A673 (cell line): ENCODE measurements at regions not wholly inside any gene's neighbourhood (a gene's known extent, or its start where the extent isn't known, plus 50 kb on each side); places are given as distances from the start of the nearest gene placed in this dataset.

Experiments used
- CTCF ChIP-seq: fragments of 300-800, 200-600 bp; sonication (generic); conservative IDR thresholded peaks from 2 replicates; pipeline ENCODE4 v1.5.1; 2017; ENCODE audit warnings: low read depth, mild to moderate bottlenecking, antibody characterized with exemption, low read length, moderate library complexity, mixed read lengths
- EZH2 ChIP-seq: fragments of 200-600 bp; sonication (generic); IDR thresholded peaks from 2 replicates; pipeline ENCODE4 v1.6.1; 2017; ENCODE audit warnings: borderline replicate concordance, low read depth, mild to moderate bottlenecking, mixed read lengths, antibody characterized with exemption, low read length; ENCODE audit not compliant: poor library complexity, severe bottlenecking

GRCh38 chr18:1930291-1931270, 640.7 kb downstream of the METTL4 start:
- TF ChIP-seq CTCF, result no peak
- no peak for TF ChIP-seq EZH2
